Stimulated activated CD8-positive, alpha-beta memory T cell treated with anti-CD3 and anti-CD28 coated beads, Interleukin-4, amount 100 ng/mL, for 4 hours (primary cell): ENCODE measurements at regions not wholly inside any gene's neighbourhood (a gene's known extent, or its start where the extent isn't known, plus 50 kb on each side); places are given as distances from the start of the nearest gene placed in this dataset.
"Not testable (repeated sequence)": the region's sequence is repeated elsewhere in the genome, so short reads cannot be mapped to it uniquely, and the experiment has no call there.

Source experiments
- DNase-seq, 2 donors: peaks; one replicate each; pipeline ENCODE4 v3.0.0-alpha.2; 2020; ENCODE audit warnings: low read depth in 2 of 2, low spot score in 1 of 2

GRCh38 chr1:196160066-196160795, 448.0 kb downstream of the KCNT2 start:
- no peak for DNase-seq

GRCh38 chr1:196155586-196155985, 452.7 kb downstream of the KCNT2 start:
- DNase-seq, result no peak

GRCh38 chr1:196152975-196153374, 455.3 kb downstream of the KCNT2 start:
- no peak for DNase-seq

- DNase-seq, result no peak
Observed at GRCh38 chr1:196152086-196152485, 456.2 kb downstream of the KCNT2 start.

GRCh38 chr1:196148367-196148970, 459.8 kb downstream of the KCNT2 start:
- no peak for DNase-seq

GRCh38 chr1:196147530-196147929, 460.7 kb downstream of the KCNT2 start:
- no peak for DNase-seq

GRCh38 chr1:196145151-196145550, 463.1 kb downstream of the KCNT2 start:
- not testable (repeated sequence) for DNase-seq

- DNase-seq, result no peak
Observed at GRCh38 chr1:196144588-196144987, 463.7 kb downstream of the KCNT2 start.

- DNase-seq, result no peak
Observed at GRCh38 chr1:196143602-196144342, 464.5 kb downstream of the KCNT2 start.

- no peak for DNase-seq
Observed at GRCh38 chr1:196142111-196142640, 466.1 kb downstream of the KCNT2 start.

GRCh38 chr1:196136396-196136795, 471.8 kb downstream of the KCNT2 start:
- DNase-seq, result no peak

- DNase-seq, result no peak
Observed at GRCh38 chr1:196131691-196132090, 476.5 kb downstream of the KCNT2 start.

GRCh38 chr1:196128835-196129234, 479.4 kb downstream of the KCNT2 start:
- DNase-seq, result no peak

GRCh38 chr1:196121181-196121580, 487.1 kb downstream of the KCNT2 start:
- no peak for DNase-seq

- DNase-seq, result no peak
Observed at GRCh38 chr1:196115646-196116045, 492.6 kb downstream of the KCNT2 start.

GRCh38 chr1:196114193-196114592, 494.0 kb downstream of the KCNT2 start:
- DNase-seq, result no peak

GRCh38 chr1:196108990-196109389, 499.2 kb downstream of the KCNT2 start:
- DNase-seq, result not testable (repeated sequence)

GRCh38 chr1:196105901-196106300, 502.3 kb downstream of the KCNT2 start:
- no peak for DNase-seq

GRCh38 chr1:196102826-196103225, 505.4 kb downstream of the KCNT2 start:
- DNase-seq, result no peak

- DNase-seq, result no peak
Observed at GRCh38 chr1:196098000-196098399, 510.2 kb downstream of the KCNT2 start.

GRCh38 chr1:196094821-196095220, 513.4 kb downstream of the KCNT2 start:
- no peak for DNase-seq
